ENCODE measurements at regions not wholly inside any gene's neighbourhood (a gene's known extent, or its start where the extent isn't known, plus 50 kb on each side); places are given as distances from the start of the nearest gene placed in this dataset.
"Not testable (repeated sequence)": the region's sequence is repeated elsewhere in the genome, so short reads cannot be mapped to it uniquely, and the experiment has no call there.

- DNase-seq, result not testable (repeated sequence)
Measured at GRCh38 chr3:166500420-166500819, 663.2 kb upstream of the BCHE start.

- no peak for DNase-seq
Measured at GRCh38 chr3:166499636-166500035, 662.4 kb upstream of the BCHE start.

- no peak for DNase-seq
Measured at GRCh38 chr3:166498446-166498845, 661.2 kb upstream of the BCHE start.

GRCh38 chr3:166489826-166490225, 652.6 kb upstream of the BCHE start:
- no peak for DNase-seq

GRCh38 chr3:166488977-166489672, 651.9 kb upstream of the BCHE start:
- DNase-seq, result no peak

- DNase-seq, result no peak
Measured at GRCh38 chr3:166484470-166484869, 647.2 kb upstream of the BCHE start.

GRCh38 chr3:166481340-166481739, 644.1 kb upstream of the BCHE start:
- DNase-seq, result no peak

GRCh38 chr3:166478356-166478755, 641.1 kb upstream of the BCHE start:
- no peak for DNase-seq

- no peak for DNase-seq
Measured at GRCh38 chr3:166473501-166473900, 636.3 kb upstream of the BCHE start.

- DNase-seq, result no peak
Measured at GRCh38 chr3:166472015-166472414, 634.8 kb upstream of the BCHE start.

GRCh38 chr3:166471074-166471767, 634.0 kb upstream of the BCHE start:
- no peak for DNase-seq

- DNase-seq, result peak; percentile 30
Measured at GRCh38 chr3:166462891-166463470, 625.8 kb upstream of the BCHE start.

GRCh38 chr3:166461626-166462025, 624.4 kb upstream of the BCHE start:
- no peak for DNase-seq

GRCh38 chr3:166457382-166457781, 620.2 kb upstream of the BCHE start:
- no peak for DNase-seq

- no peak for DNase-seq
Measured at GRCh38 chr3:166456286-166456685, 619.1 kb upstream of the BCHE start.

- DNase-seq, result no peak
Measured at GRCh38 chr3:166455744-166456143, 618.5 kb upstream of the BCHE start.

GRCh38 chr3:166453478-166453877, 616.3 kb upstream of the BCHE start:
- DNase-seq, result no peak

- no peak for DNase-seq
Measured at GRCh38 chr3:166451997-166452396, 614.8 kb upstream of the BCHE start.

- no peak for DNase-seq
Measured at GRCh38 chr3:166447513-166447912, 610.3 kb upstream of the BCHE start.

- no peak for DNase-seq
Measured at GRCh38 chr3:166446986-166447385, 609.8 kb upstream of the BCHE start.

GRCh38 chr3:166446291-166446690, 609.1 kb upstream of the BCHE start:
- DNase-seq, result no peak

- no peak for DNase-seq
Measured at GRCh38 chr3:166445865-166446264, 608.6 kb upstream of the BCHE start.

- no peak for DNase-seq
Measured at GRCh38 chr3:166444756-166445155, 607.5 kb upstream of the BCHE start.

GRCh38 chr3:166444336-166444735, 607.1 kb upstream of the BCHE start:
- DNase-seq, result no peak

Data from femur (tissue), 1 donor.